ENCODE measurements at regions not wholly inside any gene's neighbourhood (a gene's known extent, or its start where the extent isn't known, plus 50 kb on each side); places are given as distances from the start of the nearest gene placed in this dataset.

DNA sequence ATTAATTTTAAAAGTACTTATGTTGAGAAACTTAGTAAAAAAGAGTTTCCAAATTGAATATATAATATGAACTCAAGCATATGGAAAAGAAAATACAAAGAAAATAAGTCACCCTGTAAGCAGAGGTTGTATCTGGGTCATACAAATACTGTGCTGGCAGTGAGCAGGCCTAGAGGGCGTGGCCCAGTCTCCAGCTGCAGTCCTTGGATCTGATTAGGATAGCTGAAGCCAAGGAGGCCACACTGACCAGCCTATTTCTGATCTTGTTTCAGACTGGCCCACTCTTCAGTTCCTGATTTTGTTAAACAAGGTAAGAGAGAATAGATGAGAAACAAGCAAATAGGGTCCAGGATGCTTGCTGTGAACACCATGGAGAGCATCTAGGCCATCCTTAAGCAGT, 228.8 kb downstream of the EPM2A start:
- H3K79me2 ChIP-seq (replicated peaks; ENCODE audit: insufficient read depth), result no peaks in the 10 kb centered on the region
- H3K27me3 Mint-ChIP-seq (ENCODE audit: insufficient read depth, low read depth, poor library complexity), result no peaks in the 10 kb centered on the region
- H3K4me1 ChIP-seq (ENCODE audit: insufficient read depth), result no peaks in the 10 kb centered on the region
- H3K27me3 ChIP-seq (ENCODE audit: insufficient read depth), result no peaks in the 10 kb centered on the region
- H3K36me3 Mint-ChIP-seq (ENCODE audit: low read depth), result peaks cover 5% of the 10 kb centered on the region; the same call in 2 of the 3 replicates
- H3K27ac ChIP-seq (ENCODE audit: low read depth), result no peak overlapping the region
- TF ChIP-seq, protein P1, sequence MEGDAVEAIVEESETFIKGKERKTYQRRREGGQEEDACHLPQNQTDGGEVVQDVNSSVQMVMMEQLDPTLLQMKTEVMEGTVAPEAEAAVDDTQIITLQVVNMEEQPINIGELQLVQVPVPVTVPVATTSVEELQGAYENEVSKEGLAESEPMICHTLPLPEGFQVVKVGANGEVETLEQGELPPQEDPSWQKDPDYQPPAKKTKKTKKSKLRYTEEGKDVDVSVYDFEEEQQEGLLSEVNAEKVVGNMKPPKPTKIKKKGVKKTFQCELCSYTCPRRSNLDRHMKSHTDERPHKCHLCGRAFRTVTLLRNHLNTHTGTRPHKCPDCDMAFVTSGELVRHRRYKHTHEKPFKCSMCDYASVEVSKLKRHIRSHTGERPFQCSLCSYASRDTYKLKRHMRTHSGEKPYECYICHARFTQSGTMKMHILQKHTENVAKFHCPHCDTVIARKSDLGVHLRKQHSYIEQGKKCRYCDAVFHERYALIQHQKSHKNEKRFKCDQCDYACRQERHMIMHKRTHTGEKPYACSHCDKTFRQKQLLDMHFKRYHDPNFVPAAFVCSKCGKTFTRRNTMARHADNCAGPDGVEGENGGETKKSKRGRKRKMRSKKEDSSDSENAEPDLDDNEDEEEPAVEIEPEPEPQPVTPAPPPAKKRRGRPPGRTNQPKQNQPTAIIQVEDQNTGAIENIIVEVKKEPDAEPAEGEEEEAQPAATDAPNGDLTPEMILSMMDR (conservative IDR thresholded peaks at IDR 0.05; ENCODE audit: low read depth in 2 of 2), result no peak
- no peak for TF ChIP-seq ZNF331 (CRISPR knock-in tag; IDR thresholded peaks at IDR 0.05; ENCODE audit: low read depth)
- no peak for TF ChIP-seq POLR2AphosphoS5 (IDR thresholded peaks at IDR 0.05; ENCODE audit: low read depth)
- TF ChIP-seq ZNF114 (CRISPR knock-in tag; IDR thresholded peaks at IDR 0.05), result no peak
- no peak for TF ChIP-seq NANOG (IDR thresholded peaks at IDR 0.05; ENCODE audit: borderline replicate concordance)
- TF ChIP-seq CREB1 (CRISPR knock-in tag; IDR thresholded peaks at IDR 0.05; ENCODE audit: low read depth), result no peak
- no peak for TF ChIP-seq EZH2phosphoT487 (IDR thresholded peaks at IDR 0.05; ENCODE audit: unreplicated experiment)
- TF ChIP-seq, protein P2, sequence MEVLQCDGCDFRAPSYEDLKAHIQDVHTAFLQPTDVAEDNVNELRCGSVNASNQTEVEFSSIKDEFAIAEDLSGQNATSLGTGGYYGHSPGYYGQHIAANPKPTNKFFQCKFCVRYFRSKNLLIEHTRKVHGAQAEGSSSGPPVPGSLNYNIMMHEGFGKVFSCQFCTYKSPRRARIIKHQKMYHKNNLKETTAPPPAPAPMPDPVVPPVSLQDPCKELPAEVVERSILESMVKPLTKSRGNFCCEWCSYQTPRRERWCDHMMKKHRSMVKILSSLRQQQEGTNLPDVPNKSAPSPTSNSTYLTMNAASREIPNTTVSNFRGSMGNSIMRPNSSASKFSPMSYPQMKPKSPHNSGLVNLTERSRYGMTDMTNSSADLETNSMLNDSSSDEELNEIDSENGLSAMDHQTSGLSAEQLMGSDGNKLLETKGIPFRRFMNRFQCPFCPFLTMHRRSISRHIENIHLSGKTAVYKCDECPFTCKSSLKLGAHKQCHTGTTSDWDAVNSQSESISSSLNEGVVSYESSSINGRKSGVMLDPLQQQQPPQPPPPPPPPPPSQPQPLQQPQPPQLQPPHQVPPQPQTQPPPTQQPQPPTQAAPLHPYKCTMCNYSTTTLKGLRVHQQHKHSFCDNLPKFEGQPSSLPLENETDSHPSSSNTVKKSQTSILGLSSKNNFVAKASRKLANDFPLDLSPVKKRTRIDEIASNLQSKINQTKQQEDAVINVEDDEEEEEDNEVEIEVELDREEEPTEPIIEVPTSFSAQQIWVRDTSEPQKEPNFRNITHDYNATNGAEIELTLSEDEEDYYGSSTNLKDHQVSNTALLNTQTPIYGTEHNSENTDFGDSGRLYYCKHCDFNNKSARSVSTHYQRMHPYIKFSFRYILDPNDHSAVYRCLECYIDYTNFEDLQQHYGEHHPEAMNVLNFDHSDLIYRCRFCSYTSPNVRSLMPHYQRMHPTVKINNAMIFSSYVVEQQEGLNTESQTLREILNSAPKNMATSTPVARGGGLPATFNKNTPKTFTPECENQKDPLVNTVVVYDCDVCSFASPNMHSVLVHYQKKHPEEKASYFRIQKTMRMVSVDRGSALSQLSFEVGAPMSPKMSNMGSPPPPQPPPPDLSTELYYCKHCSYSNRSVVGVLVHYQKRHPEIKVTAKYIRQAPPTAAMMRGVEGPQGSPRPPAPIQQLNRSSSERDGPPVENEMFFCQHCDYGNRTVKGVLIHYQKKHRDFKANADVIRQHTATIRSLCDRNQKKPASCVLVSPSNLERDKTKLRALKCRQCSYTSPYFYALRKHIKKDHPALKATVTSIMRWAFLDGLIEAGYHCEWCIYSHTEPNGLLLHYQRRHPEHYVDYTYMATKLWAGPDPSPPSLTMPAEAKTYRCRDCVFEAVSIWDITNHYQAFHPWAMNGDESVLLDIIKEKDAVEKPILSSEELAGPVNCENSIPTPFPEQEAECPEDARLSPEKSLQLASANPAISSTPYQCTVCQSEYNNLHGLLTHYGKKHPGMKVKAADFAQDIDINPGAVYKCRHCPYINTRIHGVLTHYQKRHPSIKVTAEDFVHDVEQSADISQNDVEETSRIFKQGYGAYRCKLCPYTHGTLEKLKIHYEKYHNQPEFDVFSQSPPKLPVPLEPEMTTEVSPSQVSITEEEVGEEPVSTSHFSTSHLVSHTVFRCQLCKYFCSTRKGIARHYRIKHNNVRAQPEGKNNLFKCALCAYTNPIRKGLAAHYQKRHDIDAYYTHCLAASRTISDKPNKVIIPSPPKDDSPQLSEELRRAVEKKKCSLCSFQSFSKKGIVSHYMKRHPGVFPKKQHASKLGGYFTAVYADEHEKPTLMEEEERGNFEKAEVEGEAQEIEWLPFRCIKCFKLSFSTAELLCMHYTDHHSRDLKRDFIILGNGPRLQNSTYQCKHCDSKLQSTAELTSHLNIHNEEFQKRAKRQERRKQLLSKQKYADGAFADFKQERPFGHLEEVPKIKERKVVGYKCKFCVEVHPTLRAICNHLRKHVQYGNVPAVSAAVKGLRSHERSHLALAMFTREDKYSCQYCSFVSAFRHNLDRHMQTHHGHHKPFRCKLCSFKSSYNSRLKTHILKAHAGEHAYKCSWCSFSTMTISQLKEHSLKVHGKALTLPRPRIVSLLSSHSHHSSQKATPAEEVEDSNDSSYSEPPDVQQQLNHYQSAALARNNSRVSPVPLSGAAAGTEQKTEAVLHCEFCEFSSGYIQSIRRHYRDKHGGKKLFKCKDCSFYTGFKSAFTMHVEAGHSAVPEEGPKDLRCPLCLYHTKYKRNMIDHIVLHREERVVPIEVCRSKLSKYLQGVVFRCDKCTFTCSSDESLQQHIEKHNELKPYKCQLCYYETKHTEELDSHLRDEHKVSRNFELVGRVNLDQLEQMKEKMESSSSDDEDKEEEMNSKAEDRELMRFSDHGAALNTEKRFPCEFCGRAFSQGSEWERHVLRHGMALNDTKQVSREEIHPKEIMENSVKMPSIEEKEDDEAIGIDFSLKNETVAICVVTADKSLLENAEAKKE (CRISPR knock-in tag; IDR thresholded peaks at IDR 0.05), result no peak
- TF ChIP-seq, protein P3, sequence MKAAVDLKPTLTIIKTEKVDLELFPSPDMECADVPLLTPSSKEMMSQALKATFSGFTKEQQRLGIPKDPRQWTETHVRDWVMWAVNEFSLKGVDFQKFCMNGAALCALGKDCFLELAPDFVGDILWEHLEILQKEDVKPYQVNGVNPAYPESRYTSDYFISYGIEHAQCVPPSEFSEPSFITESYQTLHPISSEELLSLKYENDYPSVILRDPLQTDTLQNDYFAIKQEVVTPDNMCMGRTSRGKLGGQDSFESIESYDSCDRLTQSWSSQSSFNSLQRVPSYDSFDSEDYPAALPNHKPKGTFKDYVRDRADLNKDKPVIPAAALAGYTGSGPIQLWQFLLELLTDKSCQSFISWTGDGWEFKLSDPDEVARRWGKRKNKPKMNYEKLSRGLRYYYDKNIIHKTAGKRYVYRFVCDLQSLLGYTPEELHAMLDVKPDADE (IDR thresholded peaks at IDR 0.05), result no peak
- no peak for TF ChIP-seq STAT1 (IDR thresholded peaks at IDR 0.05; ENCODE audit: unreplicated experiment)
- no peak for TF ChIP-seq JUNB (IDR thresholded peaks at IDR 0.05; ENCODE audit: unreplicated experiment)
- TF ChIP-seq, protein P4, sequence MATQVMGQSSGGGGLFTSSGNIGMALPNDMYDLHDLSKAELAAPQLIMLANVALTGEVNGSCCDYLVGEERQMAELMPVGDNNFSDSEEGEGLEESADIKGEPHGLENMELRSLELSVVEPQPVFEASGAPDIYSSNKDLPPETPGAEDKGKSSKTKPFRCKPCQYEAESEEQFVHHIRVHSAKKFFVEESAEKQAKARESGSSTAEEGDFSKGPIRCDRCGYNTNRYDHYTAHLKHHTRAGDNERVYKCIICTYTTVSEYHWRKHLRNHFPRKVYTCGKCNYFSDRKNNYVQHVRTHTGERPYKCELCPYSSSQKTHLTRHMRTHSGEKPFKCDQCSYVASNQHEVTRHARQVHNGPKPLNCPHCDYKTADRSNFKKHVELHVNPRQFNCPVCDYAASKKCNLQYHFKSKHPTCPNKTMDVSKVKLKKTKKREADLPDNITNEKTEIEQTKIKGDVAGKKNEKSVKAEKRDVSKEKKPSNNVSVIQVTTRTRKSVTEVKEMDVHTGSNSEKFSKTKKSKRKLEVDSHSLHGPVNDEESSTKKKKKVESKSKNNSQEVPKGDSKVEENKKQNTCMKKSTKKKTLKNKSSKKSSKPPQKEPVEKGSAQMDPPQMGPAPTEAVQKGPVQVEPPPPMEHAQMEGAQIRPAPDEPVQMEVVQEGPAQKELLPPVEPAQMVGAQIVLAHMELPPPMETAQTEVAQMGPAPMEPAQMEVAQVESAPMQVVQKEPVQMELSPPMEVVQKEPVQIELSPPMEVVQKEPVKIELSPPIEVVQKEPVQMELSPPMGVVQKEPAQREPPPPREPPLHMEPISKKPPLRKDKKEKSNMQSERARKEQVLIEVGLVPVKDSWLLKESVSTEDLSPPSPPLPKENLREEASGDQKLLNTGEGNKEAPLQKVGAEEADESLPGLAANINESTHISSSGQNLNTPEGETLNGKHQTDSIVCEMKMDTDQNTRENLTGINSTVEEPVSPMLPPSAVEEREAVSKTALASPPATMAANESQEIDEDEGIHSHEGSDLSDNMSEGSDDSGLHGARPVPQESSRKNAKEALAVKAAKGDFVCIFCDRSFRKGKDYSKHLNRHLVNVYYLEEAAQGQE (IDR thresholded peaks at IDR 0.05; ENCODE audit: unreplicated experiment), result no peak
- TF ChIP-seq EZH2 (IDR thresholded peaks at IDR 0.05; ENCODE audit: low read depth, unreplicated experiment), result no peak
- H3K4me3 Mint-ChIP-seq, result no peak overlapping the region
- H3K27ac Mint-ChIP-seq, result no peak overlapping the region
- H3K9me3 Mint-ChIP-seq, result peaks cover 7% of the 10 kb centered on the region; the same call in 2 of the 3 replicates
- H4K20me1 ChIP-seq (replicated peaks; ENCODE audit: insufficient read depth), result no peaks in the 10 kb centered on the region
- DNase-seq (ENCODE audit: low spot score), result no peak
- H3K4me2 ChIP-seq, result no peak overlapping the region
- peaks cover 6% of the 10 kb centered on the region; the same call in 2 of the 3 replicates for H3K4me1 Mint-ChIP-seq
- H3K4me3 ChIP-seq, result no peak overlapping the region
- no peak for ATAC-seq
- no peaks in the 10 kb centered on the region for H3F3A ChIP-seq (replicated peaks; ENCODE audit: low read depth)
- H2AFZ ChIP-seq, result no peak overlapping the region
- no peaks in the 10 kb centered on the region for H3K36me3 ChIP-seq (ENCODE audit: insufficient read depth)
- H3K9me2 ChIP-seq (ENCODE audit: insufficient read depth), result 0 out of 2 replicates have a peak, but pooled peaks cover 4% of the 10 kb centered on the region

Data from GM23338 (cell line).